PC-9 (cell line): ENCODE measurements at regions not wholly inside any gene's neighbourhood (a gene's known extent, or its start where the extent isn't known, plus 50 kb on each side); places are given as distances from the start of the nearest gene placed in this dataset.

Experiments
- BruUV-seq: library from RNA; stranded (reverse); fragments of 400-500 nt; replicated peaks from 2 replicates; lab custom pipeline; 2021; lab: Mats Ljungman, UMichigan
- CTCF ChIA-PET: fragments of 300-600 bp; sonication (Branson Sonifier 250); formaldehyde crosslinking; loops from one replicate; lab custom pipeline; 2022; ENCODE audit warnings: antibody characterized with exemption; lab: Charles Lee
- POLR2A ChIA-PET: fragments of 300-600 bp; sonication (Branson Sonifier 250); formaldehyde crosslinking; loops from one replicate; lab custom pipeline; 2022; ENCODE audit warnings: antibody characterized with exemption; ENCODE audit not compliant: unreplicated experiment; lab: Charles Lee
- DNase-seq, 2 experiments: peaks; one replicate each; pipeline versions ENCODE4 v3.0.0 to v3.0.0-alpha.2; 2015 to 2022; ENCODE audit warnings: mixed read lengths in 1 of 2
- H2AFZ ChIP-seq: fragments of 200-600 bp; sonication (generic); 2 replicates; pipeline ENCODE4 v1.8.1; 2017; ENCODE audit warnings: antibody characterized with exemption
- H3F3A ChIP-seq: fragments of 200-600 bp; sonication (generic); 2 replicates; pipeline ENCODE4 v1.8.1; 2017; ENCODE audit warnings: antibody characterized with exemption, mild to moderate bottlenecking, low read depth; ENCODE audit not compliant: insufficient read depth
- H3K27ac ChIP-seq: fragments of 200-600 bp; sonication (generic); 2 replicates; pipeline ENCODE4 v1.6.1; 2016; ENCODE audit warnings: mixed run types
- H3K27me3 ChIP-seq: fragments of 200-600 bp; sonication (generic); 2 replicates; pipeline ENCODE4 v1.6.1; 2016; ENCODE audit warnings: low read depth, mixed run types; ENCODE audit not compliant: insufficient read depth
- H3K36me3 ChIP-seq: fragments of 200-600 bp; sonication (generic); 2 replicates; pipeline ENCODE4 v1.6.1; 2016; ENCODE audit warnings: low read depth, mixed run types
- H3K4me1 ChIP-seq: fragments of 200-600 bp; sonication (generic); replicated peaks from 2 replicates; pipeline ENCODE4 v1.6.1; 2016; ENCODE audit warnings: mixed run types; ENCODE audit not compliant: insufficient read depth
- H3K4me2 ChIP-seq: fragments of 200-600 bp; sonication (generic); 2 replicates; pipeline ENCODE4 v1.6.1; 2017; ENCODE audit warnings: mixed run types
- H3K4me3 ChIP-seq: fragments of 200-600 bp; sonication (generic); 2 replicates; pipeline ENCODE4 v1.6.1; 2016; ENCODE audit warnings: mixed run types
- H3K79me2 ChIP-seq: fragments of 200-600 bp; sonication (generic); 2 replicates; pipeline ENCODE4 v1.6.1; 2017; ENCODE audit warnings: low read depth, mixed run types
- H3K9me2 ChIP-seq: fragments of 200-600 bp; sonication (generic); 2 replicates; pipeline ENCODE4 v1.8.1; 2017; ENCODE audit warnings: mild to moderate bottlenecking; ENCODE audit not compliant: insufficient read depth
- H3K9me3 ChIP-seq: fragments of 200-600 bp; sonication (generic); 2 replicates; pipeline ENCODE4 v1.8.1; 2016; ENCODE audit warnings: low read depth; ENCODE audit not compliant: insufficient read depth
- H4K20me1 ChIP-seq: fragments of 200-600 bp; sonication (generic); 2 replicates; pipeline ENCODE4 v1.8.1; 2017; ENCODE audit not compliant: insufficient read depth
- EZH2 ChIP-seq: fragments of 200-600 bp; sonication (generic); IDR thresholded peaks from 2 replicates; pipeline ENCODE4 v1.8.0; 2017; ENCODE audit warnings: antibody characterized with exemption, low read depth
- intact Hi-C: fragments of 100-400 bp; cut with micrococcal nuclease; formaldehyde crosslinking; loops from one replicate; pipeline ENCODE4 v1.10.0; 2022; ENCODE audit not compliant: unreplicated experiment
- TF ChIP-seq, protein P1 (sequence below): fragments of 200-600 bp; sonication (generic); conservative IDR thresholded peaks from 2 replicates; pipeline ENCODE4 v1.6.1; 2017; ENCODE audit warnings: mixed run types, antibody characterized with exemption, mild to moderate bottlenecking, moderate library complexity

DNA sequence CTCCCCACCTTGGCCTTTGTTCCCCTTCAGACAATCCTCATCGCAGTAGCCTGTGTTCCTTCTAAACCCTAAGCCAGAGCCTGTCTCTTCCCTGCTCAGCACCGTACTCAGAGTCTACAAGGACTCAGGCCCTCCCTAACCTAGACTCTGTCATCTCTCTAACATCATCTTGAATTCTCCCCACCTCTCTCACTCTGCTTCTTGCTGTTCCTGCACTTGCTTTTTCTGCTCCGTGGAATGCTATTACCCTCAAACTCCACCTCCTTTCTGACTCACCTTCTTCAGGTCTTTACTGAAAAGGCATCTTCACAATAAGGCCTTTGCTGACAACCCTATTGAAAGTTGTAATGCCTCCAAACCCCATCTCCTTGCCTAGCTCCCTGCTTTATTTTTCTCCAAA, 141.0 kb downstream of the DKK1 start:
- CTCF ChIA-PET, result no interaction called here
- DNase-seq, result peak in 1 of 2 experiments; percentile 49

GRCh38 chr10:52459097-52459496, 145.0 kb downstream of the DKK1 start:
- Histone ChIP-seq H3F3A (no peaks in the 10 kb centered on the region), H4K20me1 (no peaks in the 10 kb centered on the region), H3K4me2 (no peak overlapping the region), H3K27me3 (no peaks in the 10 kb centered on the region), H3K4me1 (peaks cover 17% of the 10 kb centered on the region), H3K4me3 (no peak overlapping the region), H3K27ac (no peak overlapping the region), H3K9me3 (peaks cover 8% of the 10 kb centered on the region), H3K9me2 (no peaks in the 10 kb centered on the region), H2AFZ (no peak overlapping the region), H3K79me2 (no peaks in the 10 kb centered on the region), H3K36me3 (no peaks in the 10 kb centered on the region)
- no peak for DNase-seq
- TF ChIP-seq EZH2, result no peak
- TF ChIP-seq, protein P1, sequence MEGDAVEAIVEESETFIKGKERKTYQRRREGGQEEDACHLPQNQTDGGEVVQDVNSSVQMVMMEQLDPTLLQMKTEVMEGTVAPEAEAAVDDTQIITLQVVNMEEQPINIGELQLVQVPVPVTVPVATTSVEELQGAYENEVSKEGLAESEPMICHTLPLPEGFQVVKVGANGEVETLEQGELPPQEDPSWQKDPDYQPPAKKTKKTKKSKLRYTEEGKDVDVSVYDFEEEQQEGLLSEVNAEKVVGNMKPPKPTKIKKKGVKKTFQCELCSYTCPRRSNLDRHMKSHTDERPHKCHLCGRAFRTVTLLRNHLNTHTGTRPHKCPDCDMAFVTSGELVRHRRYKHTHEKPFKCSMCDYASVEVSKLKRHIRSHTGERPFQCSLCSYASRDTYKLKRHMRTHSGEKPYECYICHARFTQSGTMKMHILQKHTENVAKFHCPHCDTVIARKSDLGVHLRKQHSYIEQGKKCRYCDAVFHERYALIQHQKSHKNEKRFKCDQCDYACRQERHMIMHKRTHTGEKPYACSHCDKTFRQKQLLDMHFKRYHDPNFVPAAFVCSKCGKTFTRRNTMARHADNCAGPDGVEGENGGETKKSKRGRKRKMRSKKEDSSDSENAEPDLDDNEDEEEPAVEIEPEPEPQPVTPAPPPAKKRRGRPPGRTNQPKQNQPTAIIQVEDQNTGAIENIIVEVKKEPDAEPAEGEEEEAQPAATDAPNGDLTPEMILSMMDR, result no peak
- ChIA-PET POLR2A (interaction anchor here (0.7 kb wide), 1 partner anchor 64 kb away, joined by 3 read pairs; no protein-coding TSS in a partner anchor), CTCF (no interaction called here)
- intact Hi-C loops, result no loop called here
- no TSS peak for BruUV-seq

More for the DNA sequence above, 141.0 kb downstream of the DKK1 start:
- Histone ChIP-seq H3K9me3 (peaks cover 15% of the 10 kb centered on the region), H3F3A (peaks cover 29% of the 10 kb centered on the region), H3K79me2 (no peaks in the 10 kb centered on the region), H3K27ac (no peak overlapping the region), H2AFZ (no peak overlapping the region), H4K20me1 (no peaks in the 10 kb centered on the region), H3K9me2 (no peaks in the 10 kb centered on the region), H3K27me3 (no peaks in the 10 kb centered on the region), H3K4me1 (peaks cover 45% of the 10 kb centered on the region), H3K4me2 (no peak overlapping the region), H3K36me3 (no peaks in the 10 kb centered on the region), H3K4me3 (no peak overlapping the region)
- POLR2A ChIA-PET, result interaction anchor here (0.6 to 1.0 kb wide), 3 partner anchors 9 to 132 kb away, joined by 3 to 4 read pairs (median 3); no protein-coding TSS in a partner anchor
- TF ChIP-seq EZH2, result no peak
- intact Hi-C loops, result loop anchor here (1.0 to 2.0 kb wide), 2 partner anchors 32 to 136 kb away; no protein-coding TSS in a partner anchor
- BruUV-seq, result no TSS peak

- H3K4me2 ChIP-seq, result peak overlapping the region; percentile 19; the same call in 1 of the 2 replicates
- H3F3A ChIP-seq, result no peaks in the 10 kb centered on the region
- H3K36me3 ChIP-seq, result no peaks in the 10 kb centered on the region
- H4K20me1 ChIP-seq, result no peaks in the 10 kb centered on the region
- no peak for DNase-seq
- TF ChIP-seq, protein P1, result no peak
- no peak for TF ChIP-seq EZH2
- ChIA-PET CTCF (interaction anchor here (0.9 kb wide), 1 partner anchor 8 kb away, joined by 3 read pairs; no protein-coding TSS in a partner anchor), POLR2A (no interaction called here)
- H3K79me2 ChIP-seq, result no peaks in the 10 kb centered on the region
- intact Hi-C loops, result no loop called here
- BruUV-seq, result no TSS peak
- H3K4me3 ChIP-seq, result no peak overlapping the region
- H3K27me3 ChIP-seq, result no peaks in the 10 kb centered on the region
- no peaks in the 10 kb centered on the region; the same call in 1 of the 2 replicates for H3K9me3 ChIP-seq
- H3K9me2 ChIP-seq, result no peaks in the 10 kb centered on the region
- no peak overlapping the region for H3K27ac ChIP-seq
- peaks cover 12% of the 10 kb centered on the region for H3K4me1 ChIP-seq
- peak overlapping the region; percentile 55; the same call in 1 of the 2 replicates for H2AFZ ChIP-seq
Measured at GRCh38 chr10:52463826-52464225, 149.7 kb downstream of the DKK1 start.
